ENCODE measurements at regions not wholly inside any gene's neighbourhood (a gene's known extent, or its start where the extent isn't known, plus 50 kb on each side); places are given as distances from the start of the nearest gene placed in this dataset.

DNA sequence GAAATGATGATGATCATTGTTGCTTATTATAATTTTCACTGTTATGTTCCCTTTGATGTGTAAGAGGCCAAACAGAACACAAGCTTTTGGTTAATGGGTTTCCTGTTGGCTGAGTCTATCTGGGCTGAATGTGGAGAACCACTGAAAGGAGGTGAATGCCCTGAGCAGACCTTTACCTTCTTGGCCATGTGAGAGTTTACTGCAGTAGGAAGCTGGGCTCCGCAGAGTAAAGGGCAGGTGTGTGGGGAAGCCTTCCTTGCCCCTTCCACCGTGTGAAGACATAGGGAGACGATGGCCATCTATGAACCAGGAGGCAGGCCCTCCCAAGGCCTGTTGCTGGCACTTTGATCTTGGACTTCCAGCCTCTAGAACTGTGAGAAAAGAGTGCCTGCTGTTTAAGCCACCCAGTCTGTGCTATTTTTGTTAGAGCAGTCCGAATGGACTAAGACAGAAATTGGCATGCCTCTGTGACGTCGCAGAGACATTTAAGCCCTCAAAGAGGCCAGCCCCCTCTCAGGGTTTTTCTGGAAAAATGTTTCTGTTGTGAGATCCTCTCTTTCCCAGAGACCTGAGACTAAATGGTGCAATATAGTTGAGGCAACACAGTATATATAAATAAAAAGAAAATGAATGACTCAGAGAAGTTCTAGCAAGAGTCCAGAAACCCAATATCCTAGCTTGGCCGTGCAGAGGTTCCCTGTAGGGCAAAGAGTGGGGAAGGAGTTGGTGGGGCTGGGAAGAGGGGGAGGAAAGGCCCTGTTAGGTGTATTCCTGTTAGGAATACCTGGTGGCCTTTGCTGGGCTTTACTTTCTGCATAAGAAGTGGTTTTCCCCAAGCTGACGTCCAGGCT is 121.9 kb upstream of the LGALSL start:
- Histone ChIP-seq H3K4me3 (no peak overlapping the region), H3K27ac (peak overlapping the region; percentile 87 to 88), H3K36me3 (no peaks in the 10 kb centered on the region), H3K9me3 (no peaks in the 10 kb centered on the region), H3K4me1 (ENCODE audit: control insufficient read depth in 1 of 2, low read depth in 2 of 2) (peaks cover 19 to 52% of the 10 kb centered on the region in 2 donors), H3K27me3 (replicated peaks; ENCODE audit: insufficient read depth) (no peaks in the 10 kb centered on the region)
- DNase-seq (ENCODE audit: low spot score) = no peak
- no peak for ATAC-seq (ENCODE audit: insufficient number of reproducible peaks, low FRiP score, low read depth)
- TF ChIP-seq, protein P1, sequence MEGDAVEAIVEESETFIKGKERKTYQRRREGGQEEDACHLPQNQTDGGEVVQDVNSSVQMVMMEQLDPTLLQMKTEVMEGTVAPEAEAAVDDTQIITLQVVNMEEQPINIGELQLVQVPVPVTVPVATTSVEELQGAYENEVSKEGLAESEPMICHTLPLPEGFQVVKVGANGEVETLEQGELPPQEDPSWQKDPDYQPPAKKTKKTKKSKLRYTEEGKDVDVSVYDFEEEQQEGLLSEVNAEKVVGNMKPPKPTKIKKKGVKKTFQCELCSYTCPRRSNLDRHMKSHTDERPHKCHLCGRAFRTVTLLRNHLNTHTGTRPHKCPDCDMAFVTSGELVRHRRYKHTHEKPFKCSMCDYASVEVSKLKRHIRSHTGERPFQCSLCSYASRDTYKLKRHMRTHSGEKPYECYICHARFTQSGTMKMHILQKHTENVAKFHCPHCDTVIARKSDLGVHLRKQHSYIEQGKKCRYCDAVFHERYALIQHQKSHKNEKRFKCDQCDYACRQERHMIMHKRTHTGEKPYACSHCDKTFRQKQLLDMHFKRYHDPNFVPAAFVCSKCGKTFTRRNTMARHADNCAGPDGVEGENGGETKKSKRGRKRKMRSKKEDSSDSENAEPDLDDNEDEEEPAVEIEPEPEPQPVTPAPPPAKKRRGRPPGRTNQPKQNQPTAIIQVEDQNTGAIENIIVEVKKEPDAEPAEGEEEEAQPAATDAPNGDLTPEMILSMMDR (IDR thresholded peaks at IDR 0.05) = no peak

DNA sequence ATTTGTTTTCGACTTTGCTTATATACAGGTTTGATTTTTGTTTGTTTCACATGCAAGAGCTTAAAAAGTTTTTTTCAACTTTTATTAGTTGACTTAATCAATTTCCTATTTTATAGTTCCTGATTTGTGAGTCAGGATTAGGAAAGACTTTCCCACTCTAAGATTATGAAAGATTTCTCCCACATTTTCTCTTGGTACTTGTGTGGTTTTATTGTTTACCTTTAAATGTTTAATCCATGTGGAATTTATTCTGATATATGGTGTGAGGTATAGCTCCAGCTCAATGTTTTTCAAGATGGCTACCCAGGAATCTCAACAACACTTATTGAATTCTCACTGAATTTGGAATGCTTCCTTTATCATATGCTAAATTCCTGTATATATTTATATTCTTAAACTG is 117.8 kb upstream of the LGALSL start:
- ATAC-seq (ENCODE audit: insufficient number of reproducible peaks, low FRiP score, low read depth) (no peak), DNase-seq (ENCODE audit: low spot score) (no peak)
- Histone ChIP-seq H3K9me3 (no peaks in the 10 kb centered on the region), H3K27ac (no peak overlapping the region), H3K4me3 (no peak overlapping the region), H3K36me3 (no peaks in the 10 kb centered on the region), H3K27me3 (replicated peaks; ENCODE audit: insufficient read depth) (no peaks in the 10 kb centered on the region), H3K4me1 (ENCODE audit: control insufficient read depth in 1 of 2, low read depth in 2 of 2) (peaks cover 9 to 16% of the 10 kb centered on the region in 2 donors)
- TF ChIP-seq, protein P1 (IDR thresholded peaks at IDR 0.05) = no peak

DNA sequence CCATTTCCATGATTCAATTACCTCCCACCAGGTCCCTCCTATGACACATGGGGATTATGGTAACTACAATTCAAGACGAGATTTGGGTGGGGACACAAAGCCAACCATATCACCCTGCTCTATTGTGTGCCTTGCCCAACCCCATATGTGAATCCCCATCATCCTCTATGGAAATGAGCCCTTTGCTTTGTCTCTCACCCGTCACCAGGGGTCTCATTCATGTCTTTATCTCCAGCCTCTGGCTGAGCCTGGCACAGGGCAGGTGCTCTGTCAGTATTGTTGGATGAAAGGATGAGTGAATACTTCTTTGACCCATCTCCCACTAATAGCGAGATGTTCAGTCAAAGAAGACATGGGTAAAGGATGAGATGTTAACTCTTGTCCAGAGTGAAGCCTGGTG is 116.6 kb upstream of the LGALSL start:
- H3K27ac ChIP-seq = no peak overlapping the region
- H3K4me3 ChIP-seq = no peak overlapping the region
- DNase-seq (ENCODE audit: low spot score) (no peak), ATAC-seq (ENCODE audit: insufficient number of reproducible peaks, low FRiP score, low read depth) (no peak)
- peaks cover 0 to 5% of the 10 kb centered on the region in 2 donors for H3K4me1 ChIP-seq (ENCODE audit: control insufficient read depth in 1 of 2, low read depth in 2 of 2)
- TF ChIP-seq, protein P1 (IDR thresholded peaks at IDR 0.05) = no peak
- H3K36me3 ChIP-seq = no peaks in the 10 kb centered on the region
- H3K9me3 ChIP-seq = no peaks in the 10 kb centered on the region
- no peaks in the 10 kb centered on the region for H3K27me3 ChIP-seq (replicated peaks; ENCODE audit: insufficient read depth)

GRCh38 chr2:64338108-64338507 is 115.9 kb upstream of the LGALSL start:
- Histone ChIP-seq H3K4me3 (no peak overlapping the region), H3K36me3 (no peaks in the 10 kb centered on the region), H3K27ac (no peak overlapping the region), H3K9me3 (no peaks in the 10 kb centered on the region), H3K4me1 (ENCODE audit: control insufficient read depth in 1 of 2, low read depth in 2 of 2) (no peaks in the 10 kb centered on the region), H3K27me3 (replicated peaks; ENCODE audit: insufficient read depth) (no peaks in the 10 kb centered on the region)
- TF ChIP-seq, protein P1 (IDR thresholded peaks at IDR 0.05) = no peak
- DNase-seq (ENCODE audit: low spot score) = no peak
- no peak for ATAC-seq (ENCODE audit: insufficient number of reproducible peaks, low FRiP score, low read depth)

- Histone ChIP-seq H3K27me3 (replicated peaks; ENCODE audit: insufficient read depth) (no peaks in the 10 kb centered on the region), H3K9me3 (no peaks in the 10 kb centered on the region), H3K4me3 (no peak overlapping the region), H3K27ac (no peak overlapping the region), H3K36me3 (no peaks in the 10 kb centered on the region), H3K4me1 (ENCODE audit: control insufficient read depth in 1 of 2, low read depth in 2 of 2) (no peaks in the 10 kb centered on the region)
- DNase-seq (ENCODE audit: low spot score) (no peak), ATAC-seq (ENCODE audit: insufficient number of reproducible peaks, low FRiP score, low read depth) (no peak)
- TF ChIP-seq, protein P1 (IDR thresholded peaks at IDR 0.05) = no peak
These were observed 115.0 kb upstream of the LGALSL start for GRCh38 chr2:64338910-64339500.
